ENCODE measurements at regions not wholly inside any gene's neighbourhood (a gene's known extent, or its start where the extent isn't known, plus 50 kb on each side); places are given as distances from the start of the nearest gene placed in this dataset.

DNA sequence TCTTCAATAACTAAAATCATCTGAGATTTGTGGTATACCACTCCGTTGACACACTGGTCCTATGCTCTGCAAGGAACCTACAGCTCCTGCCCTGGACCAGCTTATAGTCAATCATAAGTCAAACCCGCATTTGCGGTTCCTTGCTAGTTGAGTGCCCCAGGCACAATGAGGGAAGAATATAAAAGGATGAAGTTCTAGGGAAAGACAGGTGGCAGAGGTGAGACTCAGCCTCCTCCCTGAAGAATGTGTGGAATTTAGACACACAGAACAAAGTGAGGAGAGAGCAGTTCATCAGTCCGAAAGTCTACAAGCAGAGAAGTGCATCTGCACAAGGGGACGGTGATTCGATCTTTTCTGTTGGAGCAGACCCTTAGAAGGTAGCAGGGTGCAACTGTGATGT is 615.0 kb upstream of the FANCL start:
- no peaks in the 10 kb centered on the region for H3K36me3 ChIP-seq (ENCODE audit: low read depth)
- H3K9me3 ChIP-seq, result no peaks in the 10 kb centered on the region
- intact Hi-C loops (cut with DNase I, micrococcal nuclease), result no loop called here
- H3K4me1 ChIP-seq (ENCODE audit: low read depth), result no peaks in the 10 kb centered on the region
- TF ChIP-seq CTCF (IDR thresholded peaks at IDR 0.05), result no peak
- ATAC-seq, result no peak
- DNase-seq, result no peak
- no peak overlapping the region for H3K4me3 ChIP-seq

GRCh38 chr2:58853420-58853819 is 612.3 kb upstream of the FANCL start:
- no peaks in the 10 kb centered on the region for H3K9me3 ChIP-seq
- DNase-seq (no peak), ATAC-seq (no peak)
- H3K4me1 ChIP-seq (ENCODE audit: low read depth), result no peaks in the 10 kb centered on the region
- intact Hi-C loops (cut with DNase I, micrococcal nuclease), result no loop called here
- H3K36me3 ChIP-seq (ENCODE audit: low read depth), result no peaks in the 10 kb centered on the region
- TF ChIP-seq CTCF (IDR thresholded peaks at IDR 0.05), result no peak
- H3K4me3 ChIP-seq, result no peak overlapping the region

DNA sequence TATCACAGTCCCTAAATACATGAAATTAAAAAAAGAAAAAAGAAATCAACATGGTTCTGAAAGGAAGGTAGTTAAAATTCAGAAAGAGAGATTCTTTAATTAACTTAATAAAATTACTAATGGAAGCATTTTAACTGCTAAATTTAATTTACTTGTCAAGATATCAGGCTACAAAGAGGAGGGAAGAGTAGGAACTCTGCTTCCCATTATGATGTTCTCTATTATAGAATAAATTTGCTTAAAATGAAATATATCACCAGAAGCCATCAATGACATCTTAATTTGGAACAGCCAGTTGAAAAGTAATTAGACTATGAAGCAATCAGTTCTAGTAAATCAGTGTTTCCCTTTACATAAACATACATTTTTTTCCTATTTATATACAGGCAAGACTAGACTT is 611.8 kb upstream of the FANCL start:
- no peaks in the 10 kb centered on the region for H3K9me3 ChIP-seq
- TF ChIP-seq CTCF (IDR thresholded peaks at IDR 0.05), result no peak
- no peaks in the 10 kb centered on the region for H3K36me3 ChIP-seq (ENCODE audit: low read depth)
- no peak for ATAC-seq
- no peaks in the 10 kb centered on the region for H3K4me1 ChIP-seq (ENCODE audit: low read depth)
- intact Hi-C loops (cut with DNase I, micrococcal nuclease), result no loop called here
- H3K4me3 ChIP-seq, result no peak overlapping the region
- DNase-seq, result no peak

GRCh38 chr2:58852243-58852642 is 611.1 kb upstream of the FANCL start:
- Histone ChIP-seq H3K4me1 (ENCODE audit: low read depth) (no peaks in the 10 kb centered on the region), H3K36me3 (ENCODE audit: low read depth) (no peaks in the 10 kb centered on the region), H3K9me3 (no peaks in the 10 kb centered on the region), H3K4me3 (no peak overlapping the region)
- DNase-seq (no peak), ATAC-seq (no peak)
- intact Hi-C loops (cut with DNase I, micrococcal nuclease), result no loop called here
- TF ChIP-seq CTCF (IDR thresholded peaks at IDR 0.05), result no peak

DNA sequence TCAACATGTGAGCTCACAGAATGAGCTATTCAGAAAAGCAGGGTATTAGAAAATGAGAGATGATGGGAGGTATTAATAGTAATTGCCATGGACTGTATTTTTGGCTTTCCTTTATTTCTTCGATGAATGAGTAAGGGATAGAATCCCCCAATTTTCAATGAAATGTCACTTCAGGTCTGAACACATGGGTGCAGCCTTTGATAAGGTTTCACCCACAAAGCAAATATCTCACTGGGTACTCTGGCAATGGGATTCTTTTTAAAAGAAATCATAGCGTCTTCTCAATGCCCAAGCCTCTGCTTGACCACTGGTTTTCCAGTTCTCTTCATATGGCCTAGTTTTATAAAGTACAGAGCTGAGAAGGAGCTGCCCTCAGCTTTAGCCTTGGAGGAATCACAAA is 610.5 kb upstream of the FANCL start:
- H3K4me1 ChIP-seq (ENCODE audit: low read depth), result no peaks in the 10 kb centered on the region
- DNase-seq (no peak), ATAC-seq (no peak)
- TF ChIP-seq CTCF (IDR thresholded peaks at IDR 0.05), result no peak
- H3K4me3 ChIP-seq, result no peak overlapping the region
- no peaks in the 10 kb centered on the region for H3K9me3 ChIP-seq
- H3K36me3 ChIP-seq (ENCODE audit: low read depth), result no peaks in the 10 kb centered on the region
- intact Hi-C loops (cut with DNase I, micrococcal nuclease), result no loop called here

DNA sequence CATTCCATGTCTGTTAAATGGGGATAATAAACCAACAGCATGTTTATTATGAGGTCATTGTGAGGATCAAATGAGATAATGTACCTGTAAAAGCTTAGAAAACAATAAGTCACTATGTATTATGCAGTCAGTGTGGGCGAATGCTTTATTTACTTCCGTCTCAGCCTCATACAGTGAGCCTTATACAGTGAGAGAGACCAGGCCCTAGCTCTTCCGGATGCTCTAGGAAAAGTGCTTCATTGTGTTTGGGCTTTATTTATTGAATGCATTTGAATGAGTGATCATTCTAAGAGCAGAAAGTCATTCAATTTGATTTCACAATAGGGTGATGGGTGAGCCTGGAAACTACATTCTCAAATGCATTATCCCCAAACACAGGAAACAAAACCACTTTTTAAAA is 603.9 kb upstream of the FANCL start:
- no peak overlapping the region for H3K4me3 ChIP-seq
- H3K4me1 ChIP-seq (ENCODE audit: low read depth), result no peaks in the 10 kb centered on the region
- H3K9me3 ChIP-seq, result no peaks in the 10 kb centered on the region
- intact Hi-C loops (cut with DNase I, micrococcal nuclease), result no loop called here
- no peak for TF ChIP-seq CTCF (IDR thresholded peaks at IDR 0.05)
- no peaks in the 10 kb centered on the region for H3K36me3 ChIP-seq (ENCODE audit: low read depth)
- ATAC-seq, result no peak
- no peak for DNase-seq
